Muscle of back (tissue), 3 donors: ENCODE measurements at regions not wholly inside any gene's neighbourhood (a gene's known extent, or its start where the extent isn't known, plus 50 kb on each side); places are given as distances from the start of the nearest gene placed in this dataset.
A peak's percentile ranks its signal among the peaks of the same experiment; 100 is the strongest.

Experiments
- DNase-seq, 3 donors: peaks; one replicate each; pipeline versions ENCODE4 v3.0.0 to v3.0.0-alpha.2; 2013

GRCh38 chr20:7637184-7637583 is 303.1 kb downstream of the HAO1 start:
- DNase-seq = no peak

- no peak for DNase-seq
Measured at GRCh38 chr20:7650086-7650879, 290.0 kb downstream of the HAO1 start.

GRCh38 chr20:7654231-7654630 is 286.0 kb downstream of the HAO1 start:
- DNase-seq = no peak

GRCh38 chr20:7656687-7657467 is 283.4 kb downstream of the HAO1 start:
- DNase-seq = no peak

GRCh38 chr20:7657569-7657968 is 282.7 kb downstream of the HAO1 start:
- DNase-seq = no peak

- no peak for DNase-seq
Measured at GRCh38 chr20:7660165-7660564, 280.1 kb downstream of the HAO1 start.

- DNase-seq = peak in 2 of 3 donors; percentile 4 to 57
Measured at GRCh38 chr20:7665376-7665775, 274.9 kb downstream of the HAO1 start.

- DNase-seq = no peak
Measured at GRCh38 chr20:7667194-7667593, 273.1 kb downstream of the HAO1 start.

GRCh38 chr20:7672571-7672970 is 267.7 kb downstream of the HAO1 start:
- no peak for DNase-seq

- peak in 1 of 3 donors; percentile 47 for DNase-seq
Measured at GRCh38 chr20:7673841-7674240, 266.4 kb downstream of the HAO1 start.

- no peak for DNase-seq
Measured at GRCh38 chr20:7682916-7683315, 257.3 kb downstream of the HAO1 start.

- DNase-seq = no peak
Measured at GRCh38 chr20:7687065-7687464, 253.2 kb downstream of the HAO1 start.

- no peak for DNase-seq
Measured at GRCh38 chr20:7689151-7689550, 251.1 kb downstream of the HAO1 start.

- DNase-seq = no peak
Measured at GRCh38 chr20:7691647-7692269, 248.5 kb downstream of the HAO1 start.

- DNase-seq = no peak
Measured at GRCh38 chr20:7692478-7692877, 247.8 kb downstream of the HAO1 start.

- DNase-seq = no peak
Measured at GRCh38 chr20:7693761-7694160, 246.5 kb downstream of the HAO1 start.

- peak in 1 of 3 donors; percentile 8 for DNase-seq
Measured at GRCh38 chr20:7695051-7695495, 245.2 kb downstream of the HAO1 start.

- peak in 1 of 3 donors; percentile 60 for DNase-seq
Measured at GRCh38 chr20:7695635-7696034, 244.6 kb downstream of the HAO1 start.

GRCh38 chr20:7696311-7696710 is 243.9 kb downstream of the HAO1 start:
- DNase-seq = no peak

GRCh38 chr20:7702141-7702540 is 238.1 kb downstream of the HAO1 start:
- no peak for DNase-seq

GRCh38 chr20:7703551-7703961 is 236.7 kb downstream of the HAO1 start:
- DNase-seq = no peak

- DNase-seq = no peak
Measured at GRCh38 chr20:7703996-7704395, 236.3 kb downstream of the HAO1 start.

- DNase-seq = no peak
Measured at GRCh38 chr20:7708112-7708511, 232.1 kb downstream of the HAO1 start.
